HepG2 (cell line): ENCODE measurements at regions not wholly inside any gene's neighbourhood (a gene's known extent, or its start where the extent isn't known, plus 50 kb on each side); places are given as distances from the start of the nearest gene placed in this dataset.

Experiments
- ATAC-seq: fragments of 200-7000 bp; cut with Tn5 transposase; 3 replicates; pipeline ENCODE4 v1.9.1; 2020; ENCODE audit warnings: mild to moderate bottlenecking, moderate library complexity
- BruUV-seq: library from RNA; stranded (reverse); fragments of 400-500 nt; replicated peaks from 2 replicates; lab custom pipeline; 2021; lab: Mats Ljungman, UMichigan
- CTCF ChIA-PET: fragments of 300-600 bp; formaldehyde crosslinking; extraction: SDS; loops from one replicate; lab custom pipeline; 2021; ENCODE audit warnings: low total read pairs, inconsistent platforms, low intra/inter-chr PET ratio; lab: Yijun Ruan, JAX
- POLR2A ChIA-PET: fragments of 350-600 bp; sonication (Branson Sonifier 250); formaldehyde crosslinking; loops from one replicate; lab custom pipeline; 2020; ENCODE audit warnings: antibody characterized with exemption, inconsistent platforms; lab: Yijun Ruan, JAX
- DNase-seq: peaks from one replicate; pipeline ENCODE4 v3.0.0-alpha.2; 2015; ENCODE audit warnings: low spot score
- FAIRE-seq: peaks from 3 replicates; lab custom pipeline; 2011; peaks lifted over from hg19 to GRCh38; lab: Jason Lieb, UNC
- H2AFZ ChIP-seq: one replicate; pipeline ENCODE4 v1.6.1; 2011; ENCODE audit warnings: low read length, inconsistent platforms
- H3K27ac ChIP-seq: fragments of 300-600 bp; 3 replicates; pipeline ENCODE4 v1.8.0; 2011; ENCODE audit warnings: mixed run types, mild to moderate bottlenecking, mixed read lengths, low read length, inconsistent platforms; ENCODE audit not compliant: insufficient read depth; ENCODE audit errors: extremely low read length
- H3K27me3 ChIP-seq, 2 experiments: fragments of 200-600 bp in 1 of 2; 2 replicates in 1 of 2; 3 replicates in 1 of 2; pipeline versions ENCODE4 v1.6.0 to v1.8.0; 2011; ENCODE audit warnings: low read length in 2 of 2, mild to moderate bottlenecking in 2 of 2, moderate library complexity in 2 of 2, inconsistent platforms in 1 of 2; ENCODE audit not compliant: insufficient read depth in 2 of 2, control insufficient read depth in 1 of 2
- H3K36me3 ChIP-seq, 2 experiments: fragments of 200-600 bp in 1 of 2; replicated peaks in 1 of 2; 2 replicates in 1 of 2; 3 replicates in 1 of 2; pipeline versions ENCODE4 v1.5.1 to v1.8.0; 2011; ENCODE audit warnings: low read length in 2 of 2, inconsistent platforms in 1 of 2; ENCODE audit not compliant: insufficient read depth in 2 of 2, control insufficient read depth in 1 of 2
- H3K4me1 ChIP-seq: 2 replicates; pipeline ENCODE4 v1.5.1; 2012; ENCODE audit warnings: low read length, inconsistent platforms; ENCODE audit not compliant: insufficient read depth
- H3K4me2 ChIP-seq: 2 replicates; pipeline ENCODE4 v1.6.0; 2011; ENCODE audit warnings: low read depth, low read length, inconsistent platforms
- H3K4me3 ChIP-seq, 3 experiments: fragments of 200-600 bp in 1 of 3; sonication (generic), shearing (Covaris generic) in 1 of 3; replicated peaks in 1 of 3; 2 replicates each; pipeline ENCODE4 v1.5.1; 2011 to 2016; ENCODE audit warnings: low read length in 3 of 3, inconsistent platforms in 2 of 3, low read depth in 2 of 3, mild to moderate bottlenecking in 2 of 3, control low read depth in 1 of 3, mixed read lengths in 1 of 3; ENCODE audit not compliant: insufficient read depth in 1 of 3
- H3K79me2 ChIP-seq: one replicate; pipeline ENCODE4 v1.6.1; 2011; ENCODE audit warnings: low read length, inconsistent platforms; ENCODE audit not compliant: insufficient read depth
- H3K9ac ChIP-seq: 2 replicates; pipeline ENCODE4 v1.6.0; 2011; ENCODE audit warnings: mild to moderate bottlenecking, low read depth, low read length, inconsistent platforms; ENCODE audit not compliant: insufficient read depth
- H3K9me3 ChIP-seq: 2 replicates; pipeline ENCODE4 v1.5.1; 2012; ENCODE audit warnings: mild to moderate bottlenecking, low read length
- H4K20me1 ChIP-seq: 2 replicates; pipeline ENCODE4 v1.6.0; 2011; ENCODE audit warnings: inconsistent platforms, mild to moderate bottlenecking, low read length, moderate library complexity; ENCODE audit not compliant: insufficient read depth
- CEBPB ChIP-seq: IDR thresholded peaks from 2 replicates; pipeline ENCODE4 v1.6.1; 2011; ENCODE audit warnings: low read depth, low read length, improper control_type of control experiment, borderline replicate concordance
- FIP1L1 ChIP-seq: fragments of 200-400 bp; formaldehyde crosslinking; IDR thresholded peaks from 2 replicates; pipeline ENCODE4 v1.6.1; 2018; ENCODE audit warnings: low read depth, mild to moderate bottlenecking, low read length, moderate library complexity, borderline replicate concordance; ENCODE audit not compliant: insufficient read depth
- FOXC1 ChIP-seq: sonication (generic); formaldehyde crosslinking; IDR thresholded peaks from 2 replicates; pipeline ENCODE4 v1.8.0; 2022; ENCODE audit warnings: mild to moderate bottlenecking, missing genetic modification reagents, borderline replicate concordance
- HOXA3 ChIP-seq: sonication (generic); formaldehyde crosslinking; IDR thresholded peaks from 2 replicates; pipeline ENCODE4 v1.5.0; 2020; ENCODE audit warnings: missing genetic modification reagents
- HOXD1 ChIP-seq: sonication (generic); formaldehyde crosslinking; IDR thresholded peaks from 2 replicates; pipeline ENCODE4 v1.5.0; 2020; ENCODE audit warnings: missing genetic modification reagents
- RNF2 ChIP-seq: fragments of 450-650 bp; conservative IDR thresholded peaks from 2 replicates; pipeline ENCODE4 v1.6.1; 2016; ENCODE audit warnings: low read depth
- SMAD9 ChIP-seq: sonication (generic); formaldehyde crosslinking; IDR thresholded peaks from 2 replicates; pipeline ENCODE4 v1.5.1; 2020; ENCODE audit warnings: mild to moderate bottlenecking, missing genetic modification reagents
- ZNF615 ChIP-seq: sonication (generic); formaldehyde crosslinking; IDR thresholded peaks from 2 replicates; pipeline ENCODE4 v1.5.0; 2020; ENCODE audit warnings: mild to moderate bottlenecking, missing genetic modification reagents, borderline replicate concordance
- WGBS: methylation state at CpG from one replicate; pipeline ENCODE4 v1.1.6; 2017; ENCODE audit warnings: low lambda C conversion rate; 5-methylcytosine and 5-hydroxymethylcytosine counted together
- in situ Hi-C: cut with HindIII; loops from 2 replicates; pipeline ENCODE4 v1.10.0; 2017; ENCODE audit warnings: low pct_unique_long_range_greater_than_20kb; ENCODE audit not compliant: extremely low pct_ligation_motif_present
- intact Hi-C: fragments of 100-400 bp; cut with micrococcal nuclease; formaldehyde crosslinking; loops from one replicate; pipeline ENCODE4 v1.10.0; 2022; ENCODE audit not compliant: unreplicated experiment

- DNase-seq, result no peak
- no peak for FAIRE-seq
- ChIA-PET CTCF (no interaction called here), POLR2A (no interaction called here)
- Histone ChIP-seq H3K4me1 (no peaks in the 10 kb centered on the region), H2AFZ (no peak overlapping the region), H4K20me1 (no peaks in the 10 kb centered on the region), H3K27ac (no peak overlapping the region), H3K9me3 (peaks cover 24% of the 10 kb centered on the region), H3K36me3 (no peaks in the 10 kb centered on the region), H3K27me3 (no peaks in the 10 kb centered on the region), H3K4me3 (no peak overlapping the region), H3K4me2 (no peak overlapping the region), H3K9ac (no peak overlapping the region), H3K79me2 (no peaks in the 10 kb centered on the region)
- no TSS peak for BruUV-seq
- WGBS, result 8% methylated on average over 6 of the region's 6 CpGs
- no peak for ATAC-seq
- no peak for TF ChIP-seq HOXA3 (CRISPR knock-in tag)
- TF ChIP-seq CEBPB, result peak; percentile 17; the same call in 1 of the 2 replicates
- in situ Hi-C loops (no loop called here), intact Hi-C loops (no loop called here)
These were observed 186.3 kb upstream of the MME start for GRCh38 chr3:154893813-154894212.

GRCh38 chr3:154889227-154889634 lies 190.9 kb upstream of the MME start:
- H2AFZ ChIP-seq, result no peak overlapping the region
- intact Hi-C loops, result no loop called here
- H3K9ac ChIP-seq, result no peak overlapping the region
- ChIA-PET POLR2A (no interaction called here), CTCF (no interaction called here)
- H3K4me3 ChIP-seq, result no peak overlapping the region
- 60% methylated on average over 5 of the region's 36 CpGs for WGBS
- ATAC-seq, result no peak
- H3K4me1 ChIP-seq, result no peaks in the 10 kb centered on the region
- no peaks in the 10 kb centered on the region for H3K79me2 ChIP-seq
- peaks cover 37% of the 10 kb centered on the region for H3K9me3 ChIP-seq
- no peak overlapping the region for H3K4me2 ChIP-seq
- no peak overlapping the region for H3K27ac ChIP-seq
- DNase-seq, result no peak
- no peaks in the 10 kb centered on the region for H4K20me1 ChIP-seq
- no peaks in the 10 kb centered on the region for H3K36me3 ChIP-seq
- no TSS peak for BruUV-seq
- no peak for FAIRE-seq
- in situ Hi-C loops, result no loop called here
- no peak for TF ChIP-seq RNF2
- TF ChIP-seq SMAD9 (CRISPR knock-in tag), result no peak
- no peak for TF ChIP-seq ZNF615 (CRISPR knock-in tag)
- TF ChIP-seq FOXC1 (CRISPR knock-in tag), result no peak
- no peak for TF ChIP-seq HOXD1 (CRISPR knock-in tag)
- no peak for TF ChIP-seq FIP1L1
- H3K27me3 ChIP-seq, result no peaks in the 10 kb centered on the region
